ENCODE measurements at regions not wholly inside any gene's neighbourhood (a gene's known extent, or its start where the extent isn't known, plus 50 kb on each side); places are given as distances from the start of the nearest gene placed in this dataset.

DNA sequence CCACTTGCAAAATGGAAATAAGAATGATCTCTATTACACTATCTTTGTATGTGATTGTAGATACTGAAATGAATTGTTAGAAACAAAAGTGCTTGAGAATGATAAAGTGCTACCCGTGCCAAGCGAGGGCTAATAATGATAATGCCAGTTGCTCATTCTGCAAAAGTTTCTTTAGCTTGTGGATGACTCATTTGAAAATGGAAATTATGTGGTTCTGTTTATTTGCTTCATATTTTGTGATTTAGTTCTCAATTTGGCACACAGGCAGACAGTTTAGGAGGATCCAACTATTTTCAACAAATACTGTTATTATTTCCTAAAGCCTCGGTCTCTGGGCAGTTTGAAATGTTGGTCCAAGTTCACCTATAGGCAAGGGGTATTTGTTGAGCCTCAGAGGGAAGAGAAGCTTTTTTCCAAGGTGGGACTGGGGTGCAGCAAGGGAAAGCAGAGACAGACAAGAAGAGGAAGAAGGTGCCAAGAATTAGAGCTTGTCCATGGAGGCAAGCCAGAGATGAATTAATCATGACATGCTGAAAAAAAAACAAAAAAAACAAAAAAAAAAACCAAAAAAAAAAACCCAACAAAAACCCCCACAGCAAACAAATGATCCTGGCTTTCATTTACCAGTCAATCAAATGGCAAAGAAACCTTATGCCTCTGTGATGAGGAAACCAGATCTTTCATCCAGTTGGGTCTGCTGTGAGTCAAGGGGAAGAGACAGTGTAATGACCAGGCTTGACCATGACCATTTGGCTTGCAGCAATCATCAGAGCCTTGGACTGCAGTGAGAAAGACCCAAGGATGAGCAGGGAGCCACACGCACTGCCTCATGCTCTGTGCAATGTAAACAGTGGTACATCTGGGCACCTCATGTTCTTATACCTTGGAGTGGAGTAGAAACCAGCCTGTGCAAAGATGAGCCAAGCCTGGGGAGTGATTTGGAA lies 285.0 kb upstream of the HABP2 start:
- TF ChIP-seq GATA2 (IDR thresholded peaks at IDR 0.05; ENCODE audit: low read depth, low read length) (no peak), GATA3 (IDR thresholded peaks at IDR 0.05; ENCODE audit: low read depth, low read length) (no peak)

DNA sequence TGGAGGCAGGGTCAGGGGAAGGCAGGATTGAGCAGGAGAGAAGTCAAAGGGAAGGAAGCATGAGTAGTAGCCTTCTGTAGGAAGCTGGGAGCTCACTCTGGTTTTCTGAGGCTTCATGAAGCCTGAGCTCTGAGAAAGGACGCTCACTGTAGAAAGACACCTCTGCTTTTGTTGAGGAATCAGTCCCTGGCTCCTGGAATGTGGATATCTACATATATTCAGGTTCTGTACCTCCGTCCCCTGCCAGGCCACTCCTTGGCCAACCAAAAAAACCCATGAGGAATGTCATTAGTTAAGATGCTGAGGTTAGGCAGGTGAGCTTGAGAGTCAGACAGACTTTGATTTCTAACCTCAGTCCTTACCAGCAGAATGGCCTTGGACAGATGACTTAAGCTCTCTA lies 283.5 kb upstream of the HABP2 start:
- TF ChIP-seq GATA2 (IDR thresholded peaks at IDR 0.05; ENCODE audit: low read depth, low read length) (no peak), GATA3 (IDR thresholded peaks at IDR 0.05; ENCODE audit: low read depth, low read length) (no peak)

DNA sequence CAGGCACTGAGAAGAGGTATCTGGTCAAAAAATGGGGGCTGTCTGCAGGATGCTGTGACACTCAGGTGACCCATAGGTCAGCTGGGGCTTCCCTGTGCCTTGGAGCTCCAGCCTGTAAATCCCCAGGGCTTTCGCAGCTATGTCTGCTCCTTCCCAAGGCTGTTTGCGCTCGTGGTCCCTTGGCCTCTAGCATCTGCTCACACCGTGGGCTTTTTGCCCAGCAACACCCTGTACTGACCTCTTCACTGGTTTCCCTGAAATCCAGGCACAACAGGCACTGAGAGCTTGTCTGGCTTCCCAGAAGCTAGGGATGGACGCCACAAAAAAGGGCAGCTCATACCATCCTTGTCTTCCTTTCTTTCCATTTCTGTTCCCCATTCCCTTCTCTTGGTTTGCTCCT lies 280.3 kb upstream of the HABP2 start:
- TF ChIP-seq GATA2 (IDR thresholded peaks at IDR 0.05; ENCODE audit: low read depth, low read length) = no peak
- no peak for TF ChIP-seq GATA3 (IDR thresholded peaks at IDR 0.05; ENCODE audit: low read depth, low read length)

DNA sequence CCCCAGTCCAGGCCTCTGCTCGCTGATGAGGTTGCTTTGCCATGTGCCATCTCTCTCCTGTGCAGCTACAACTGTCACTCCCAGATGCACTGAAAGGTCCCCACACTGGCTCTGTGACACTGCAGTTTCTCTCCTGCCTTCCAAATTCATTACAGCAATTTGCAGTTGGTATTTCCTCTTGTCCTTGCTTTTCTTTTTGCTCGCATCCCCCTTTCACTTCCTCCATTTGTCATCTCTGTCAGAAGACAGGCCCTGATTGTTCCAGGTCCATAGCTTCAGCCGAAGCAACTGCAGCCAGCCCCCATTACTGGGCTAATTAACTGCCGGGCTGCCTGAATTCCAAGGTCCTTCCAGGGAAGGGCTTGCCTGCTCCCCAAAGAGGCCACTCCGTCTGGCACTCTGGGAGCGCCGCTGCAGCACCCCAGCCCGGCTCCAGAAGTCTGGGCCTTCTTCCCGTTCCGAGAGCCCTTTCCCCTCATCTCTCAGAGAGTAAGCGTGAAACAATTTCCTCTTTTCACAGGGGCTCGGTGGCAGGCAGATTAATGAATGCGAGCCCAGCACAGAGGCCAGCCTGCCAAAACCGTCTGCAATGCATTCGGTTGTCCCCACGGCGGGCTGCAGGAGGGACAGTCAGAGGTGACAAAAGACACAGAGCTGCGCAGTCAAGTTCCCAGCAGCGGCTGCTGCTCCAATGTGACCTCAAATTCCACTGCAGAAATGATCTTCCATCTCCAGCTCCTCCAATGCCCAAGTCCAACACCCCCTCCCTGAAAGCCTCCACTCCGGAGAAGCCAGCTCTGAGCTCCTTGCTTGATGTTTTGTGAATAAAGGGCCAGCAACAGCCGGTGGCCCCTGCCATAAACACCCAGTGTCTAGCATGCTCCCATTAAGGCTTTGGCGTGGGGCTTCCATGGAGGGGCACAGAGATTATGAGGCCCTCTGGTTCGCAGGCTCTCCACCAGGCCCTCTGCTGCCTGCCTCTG lies 279.4 kb upstream of the HABP2 start:
- TF ChIP-seq GATA3 (IDR thresholded peaks at IDR 0.05; ENCODE audit: low read depth, low read length) = no peak
- TF ChIP-seq GATA2 (IDR thresholded peaks at IDR 0.05; ENCODE audit: low read depth, low read length) = no peak

DNA sequence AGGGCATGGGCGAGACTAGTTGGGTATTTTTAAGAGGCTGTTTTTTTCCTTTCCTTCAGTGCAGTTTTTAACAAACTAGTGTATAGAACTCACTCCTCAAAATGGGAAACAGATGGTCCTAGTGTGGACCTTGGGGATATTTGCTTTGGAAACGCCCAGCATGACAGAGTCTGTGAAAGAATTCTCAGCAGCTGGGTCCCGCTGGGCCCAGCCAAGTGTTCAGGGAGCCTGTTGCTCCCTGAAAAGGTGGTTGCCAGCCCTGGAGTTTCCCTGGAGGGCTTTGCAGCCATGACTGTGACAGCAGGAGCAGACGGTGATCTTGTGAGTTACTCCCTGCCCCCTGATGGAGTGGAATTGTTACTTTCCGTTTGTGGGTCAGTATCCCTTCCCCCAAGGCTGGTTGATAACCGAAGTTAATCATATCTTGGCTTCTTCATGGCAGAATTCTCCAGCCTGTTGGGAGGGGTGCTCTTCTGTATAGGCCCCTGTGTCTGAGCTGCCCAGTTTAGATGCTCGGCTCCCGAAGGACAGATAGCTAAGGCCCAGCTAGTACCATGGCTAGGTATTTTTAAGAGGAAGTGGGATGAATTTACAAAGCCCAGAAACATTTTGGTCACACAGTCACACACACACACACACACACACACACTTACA lies 278.6 kb upstream of the HABP2 start:
- TF ChIP-seq GATA3 (IDR thresholded peaks at IDR 0.05; ENCODE audit: low read depth, low read length) (no peak), GATA2 (IDR thresholded peaks at IDR 0.05; ENCODE audit: low read depth, low read length) (no peak)

GRCh38 chr10:113278221-113278620 lies 274.6 kb upstream of the HABP2 start:
- TF ChIP-seq GATA2 (IDR thresholded peaks at IDR 0.05; ENCODE audit: low read depth, low read length) (no peak), GATA3 (IDR thresholded peaks at IDR 0.05; ENCODE audit: low read depth, low read length) (no peak)

GRCh38 chr10:113278664-113279063 lies 274.2 kb upstream of the HABP2 start:
- no peak for TF ChIP-seq GATA2 (IDR thresholded peaks at IDR 0.05; ENCODE audit: low read depth, low read length)
- TF ChIP-seq GATA3 (IDR thresholded peaks at IDR 0.05; ENCODE audit: low read depth, low read length) = no peak

- TF ChIP-seq GATA2 (IDR thresholded peaks at IDR 0.05; ENCODE audit: low read depth, low read length) = no peak
- TF ChIP-seq GATA3 (IDR thresholded peaks at IDR 0.05; ENCODE audit: low read depth, low read length) = no peak
Observed at GRCh38 chr10:113279262-113279661, 273.6 kb upstream of the HABP2 start.

GRCh38 chr10:113282564-113282963 lies 270.3 kb upstream of the HABP2 start:
- TF ChIP-seq GATA2 (IDR thresholded peaks at IDR 0.05; ENCODE audit: low read depth, low read length) (no peak), GATA3 (IDR thresholded peaks at IDR 0.05; ENCODE audit: low read depth, low read length) (no peak)

GRCh38 chr10:113283189-113283588 lies 269.7 kb upstream of the HABP2 start:
- TF ChIP-seq GATA2 (IDR thresholded peaks at IDR 0.05; ENCODE audit: low read depth, low read length) (no peak), GATA3 (IDR thresholded peaks at IDR 0.05; ENCODE audit: low read depth, low read length) (no peak)

- TF ChIP-seq GATA3 (IDR thresholded peaks at IDR 0.05; ENCODE audit: low read depth, low read length) (no peak), GATA2 (IDR thresholded peaks at IDR 0.05; ENCODE audit: low read depth, low read length) (no peak)
Observed at GRCh38 chr10:113284635-113285034, 268.2 kb upstream of the HABP2 start.

GRCh38 chr10:113285305-113285704 lies 267.5 kb upstream of the HABP2 start:
- TF ChIP-seq GATA3 (IDR thresholded peaks at IDR 0.05; ENCODE audit: low read depth, low read length) (no peak), GATA2 (IDR thresholded peaks at IDR 0.05; ENCODE audit: low read depth, low read length) (no peak)

DNA sequence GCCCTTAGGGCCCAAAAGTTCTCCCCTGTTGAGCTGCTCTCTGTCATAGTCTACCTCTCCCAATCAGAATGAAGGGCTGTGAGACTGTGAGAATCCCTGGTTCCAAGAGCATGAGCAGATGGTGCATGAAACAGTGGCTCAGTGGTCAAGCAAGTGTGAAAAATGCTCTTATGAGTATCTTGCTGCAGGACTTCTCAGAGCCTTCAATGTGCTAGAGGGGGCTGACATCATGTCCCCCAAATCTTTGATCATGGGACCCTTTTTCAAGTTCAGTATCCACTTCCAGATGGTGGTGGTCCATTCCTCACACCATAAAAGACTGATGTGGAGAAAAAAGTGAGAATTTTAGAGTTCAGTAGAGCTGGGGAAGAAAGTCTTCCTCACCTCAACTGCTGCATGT lies 265.3 kb upstream of the HABP2 start:
- TF ChIP-seq GATA2 (IDR thresholded peaks at IDR 0.05; ENCODE audit: low read depth, low read length) (no peak), GATA3 (IDR thresholded peaks at IDR 0.05; ENCODE audit: low read depth, low read length) (no peak)

- TF ChIP-seq GATA2 (IDR thresholded peaks at IDR 0.05; ENCODE audit: low read depth, low read length) (no peak), GATA3 (IDR thresholded peaks at IDR 0.05; ENCODE audit: low read depth, low read length) (no peak)
Observed at GRCh38 chr10:113290137-113290536, 262.7 kb upstream of the HABP2 start.
